GM18507 (cell line): ENCODE measurements at regions not wholly inside any gene's neighbourhood (a gene's known extent, or its start where the extent isn't known, plus 50 kb on each side); places are given as distances from the start of the nearest gene placed in this dataset.

ENCODE experiments used
- DNase-seq: peaks from one replicate; pipeline ENCODE4 v3.0.0; 2011; ENCODE audit warnings: low read depth; ENCODE audit not compliant: insufficient read length; ENCODE audit errors: extremely low spot score
- FAIRE-seq: peaks from 2 replicates; lab custom pipeline; 2011; peaks lifted over from hg19 to GRCh38; lab: Jason Lieb, UNC

- DNase-seq (no peak), FAIRE-seq (no peak)
Measured at GRCh38 chr16:79747688-79748087, 147.2 kb upstream of the MAF start.

DNA sequence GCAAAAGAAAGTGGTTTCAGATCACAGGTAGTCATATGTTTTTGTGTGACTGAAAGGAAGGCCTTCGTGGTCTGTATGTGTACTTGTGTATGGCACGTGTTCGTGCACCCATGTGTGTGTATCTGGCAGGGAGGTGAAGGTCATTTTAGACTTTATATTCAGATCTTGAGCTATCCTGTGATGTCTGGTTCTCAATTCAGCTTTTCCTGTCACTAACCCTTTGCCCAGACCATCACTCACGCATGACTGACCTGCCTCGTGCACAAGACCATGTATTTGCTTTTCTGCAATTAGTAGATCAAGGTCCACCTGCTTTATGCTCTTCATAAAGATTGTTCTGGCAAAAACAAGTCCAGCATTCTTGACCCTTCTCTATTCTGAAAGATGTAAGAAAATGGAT, 139.7 kb upstream of the MAF start:
- DNase-seq = no peak
- no peak for FAIRE-seq

DNA sequence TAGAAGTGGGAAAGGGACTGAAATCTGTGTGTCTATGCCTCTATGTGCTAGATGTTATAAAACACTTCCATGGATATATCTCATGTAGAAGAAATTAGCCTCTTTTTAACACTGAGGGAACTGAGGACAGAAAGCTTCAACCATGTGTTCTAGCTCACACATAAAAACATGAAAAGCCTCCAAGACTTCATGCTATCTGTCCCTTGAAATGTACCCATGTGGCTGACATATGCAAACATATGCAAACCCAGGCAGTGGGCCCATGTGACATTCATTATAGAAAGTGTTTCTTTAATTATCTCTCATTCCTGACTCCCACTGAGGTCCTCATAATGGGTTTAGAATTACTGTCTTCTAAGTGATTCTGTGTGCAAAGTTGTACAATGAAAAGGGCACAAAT, 134.7 kb upstream of the MAF start:
- DNase-seq = no peak
- FAIRE-seq = no peak

GRCh38 chr16:79734721-79735120, 134.2 kb upstream of the MAF start:
- FAIRE-seq (no peak), DNase-seq (no peak)

DNA sequence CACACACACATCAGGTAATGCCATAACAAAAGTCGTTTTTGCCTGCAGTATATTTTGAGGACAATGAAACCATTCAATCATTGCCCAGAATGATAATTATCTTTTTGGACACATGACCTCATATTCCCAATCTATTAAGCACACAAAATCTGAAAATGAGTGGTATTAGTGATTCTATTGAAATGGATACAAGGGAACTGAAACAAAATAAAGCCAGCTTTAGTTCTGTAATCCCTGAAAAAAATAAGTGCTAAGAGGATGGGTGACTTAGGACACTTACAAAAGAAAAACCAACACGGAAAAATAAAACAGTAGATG, 128.3 kb upstream of the MAF start:
- DNase-seq (no peak), FAIRE-seq (no peak)

DNA sequence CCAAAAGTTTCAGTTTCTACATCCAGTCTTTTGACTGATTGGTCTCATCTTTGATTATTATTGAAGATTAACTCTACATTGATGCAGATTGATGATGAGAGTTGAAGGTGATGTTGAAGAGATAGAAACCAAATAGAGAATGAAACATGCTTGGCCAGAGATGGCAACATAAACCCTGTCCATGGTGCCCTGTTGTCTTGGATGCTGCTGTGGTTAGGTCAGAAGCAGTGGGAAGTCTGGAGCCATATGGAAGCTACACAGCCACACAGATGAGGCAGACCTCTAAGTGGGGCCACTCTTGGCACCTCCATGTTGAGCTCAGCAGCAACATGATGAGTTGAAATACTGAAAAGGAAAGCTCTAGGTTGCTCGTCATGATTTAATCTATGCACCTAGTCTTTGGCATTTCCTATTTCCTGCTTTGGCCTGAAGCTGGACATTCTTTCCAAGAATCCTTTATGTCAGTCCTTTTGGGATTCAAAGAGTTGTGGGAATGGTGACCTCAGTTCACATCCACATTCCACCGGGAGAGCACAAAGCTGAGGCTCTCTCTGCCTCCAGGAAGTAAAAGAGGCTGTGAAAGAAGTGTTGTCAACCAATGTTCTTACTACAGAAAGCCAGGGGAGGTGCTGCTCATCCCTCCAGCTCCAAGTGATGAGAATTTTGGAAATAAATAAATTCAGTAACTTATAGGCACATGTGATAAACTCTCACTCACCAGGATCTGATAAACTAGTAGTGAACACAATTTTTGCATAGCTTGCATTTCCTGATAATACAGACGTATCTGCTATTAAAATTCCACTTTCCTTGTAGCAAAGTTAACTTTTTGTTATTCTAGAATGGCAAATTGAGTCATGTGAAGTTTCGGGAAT, 127.7 kb upstream of the MAF start:
- FAIRE-seq (no peak), DNase-seq (no peak)

- FAIRE-seq (no peak), DNase-seq (no peak)
Measured at GRCh38 chr16:79726902-79727301, 126.4 kb upstream of the MAF start.

- FAIRE-seq = no peak
- no peak for DNase-seq
Measured at GRCh38 chr16:79725051-79725450, 124.5 kb upstream of the MAF start.

- DNase-seq (no peak), FAIRE-seq (no peak)
Measured at GRCh38 chr16:79723583-79724168, 123.1 kb upstream of the MAF start.

- DNase-seq (no peak), FAIRE-seq (no peak)
Measured at GRCh38 chr16:79721270-79721669, 120.7 kb upstream of the MAF start.

GRCh38 chr16:79717333-79718137, 117.0 kb upstream of the MAF start:
- FAIRE-seq (no peak), DNase-seq (no peak)

DNA sequence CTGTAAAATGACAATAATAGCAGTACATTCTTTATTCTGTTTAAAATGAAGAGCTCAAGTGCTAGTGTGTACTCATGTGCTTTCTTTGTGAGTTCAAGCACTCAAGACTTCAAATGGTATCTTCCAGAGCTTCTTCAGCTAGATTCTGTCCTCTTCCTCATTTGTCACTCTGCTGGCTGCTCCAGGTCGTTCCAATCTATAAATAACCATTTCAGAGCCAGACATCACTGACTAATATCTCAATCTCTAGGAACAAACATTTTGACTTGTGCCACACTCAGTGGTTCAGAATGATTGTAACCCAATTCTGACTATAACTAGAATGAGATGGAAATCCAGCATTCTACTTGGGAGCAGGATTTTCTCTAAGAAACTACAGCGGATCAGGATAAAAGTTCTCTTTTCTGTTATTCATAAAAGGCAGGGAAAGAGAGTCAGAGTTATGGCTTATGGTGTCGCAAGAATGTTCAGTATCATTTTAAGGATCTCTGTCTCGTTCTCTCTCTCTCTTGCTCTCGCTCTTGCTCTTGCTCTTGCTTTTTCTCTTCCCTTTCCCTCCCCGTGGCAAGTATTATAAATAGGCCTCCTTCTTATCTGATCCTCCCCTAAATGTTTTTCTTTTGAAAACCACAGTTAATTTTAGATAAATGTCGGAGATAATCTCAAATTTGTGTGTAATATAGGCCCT, 116.3 kb upstream of the MAF start:
- FAIRE-seq (no peak), DNase-seq (no peak)

GRCh38 chr16:79715061-79715460, 114.5 kb upstream of the MAF start:
- DNase-seq (no peak), FAIRE-seq (no peak)

- DNase-seq (no peak), FAIRE-seq (no peak)
Measured at GRCh38 chr16:79714440-79714839, 113.9 kb upstream of the MAF start.

DNA sequence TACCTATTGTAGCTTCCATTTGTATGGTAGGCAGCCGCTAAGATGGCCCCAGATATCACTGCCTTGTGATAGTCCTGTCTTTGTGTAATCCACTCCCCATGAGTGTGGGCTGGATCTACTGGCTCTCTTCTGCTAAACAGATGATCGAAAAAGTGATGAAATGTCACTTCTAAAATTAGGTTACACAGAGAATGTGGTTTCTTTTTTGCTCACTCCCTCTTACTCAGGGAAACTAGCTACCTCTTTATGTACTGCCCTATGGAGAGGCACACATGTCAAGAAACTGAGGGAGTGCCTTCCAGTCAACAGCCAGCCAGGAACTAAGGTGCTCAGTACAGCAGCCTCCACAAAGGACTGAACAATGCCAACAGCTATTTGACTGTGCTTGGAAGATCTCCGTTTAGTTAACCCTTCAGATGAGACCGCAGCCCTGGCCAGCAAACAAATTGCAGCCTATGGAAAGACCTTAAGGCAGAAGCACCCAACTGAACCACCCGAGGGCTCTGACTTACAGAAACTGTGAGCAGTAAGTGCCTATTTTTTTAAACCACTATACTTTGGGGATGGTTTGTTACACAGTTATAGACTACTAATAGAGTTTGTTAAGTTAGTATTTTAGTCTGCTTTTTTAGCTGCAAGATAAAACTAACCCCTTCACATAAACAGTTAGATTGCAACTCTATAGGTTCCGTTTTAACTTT, 113.2 kb upstream of the MAF start:
- DNase-seq (no peak), FAIRE-seq (no peak)

DNA sequence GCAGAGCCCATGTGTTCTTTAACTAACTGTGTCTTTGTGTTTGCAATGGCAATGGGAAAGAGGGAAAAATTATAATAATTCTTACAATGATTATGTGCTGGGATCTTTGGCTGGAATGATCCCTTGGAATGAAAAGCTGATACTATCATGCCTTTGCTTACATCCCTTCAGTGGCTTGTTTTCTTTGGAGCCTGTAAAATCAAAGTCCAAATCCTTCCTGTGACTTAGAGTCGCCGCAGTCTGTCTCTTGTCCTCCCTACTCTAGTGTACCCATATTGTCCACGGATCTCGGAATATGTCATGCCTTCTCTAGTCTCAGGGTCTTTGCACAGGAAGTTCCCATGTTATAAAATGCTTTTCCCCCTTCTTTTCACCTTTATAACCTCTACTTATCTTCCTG, 111.7 kb upstream of the MAF start:
- no peak for DNase-seq
- no peak for FAIRE-seq

DNA sequence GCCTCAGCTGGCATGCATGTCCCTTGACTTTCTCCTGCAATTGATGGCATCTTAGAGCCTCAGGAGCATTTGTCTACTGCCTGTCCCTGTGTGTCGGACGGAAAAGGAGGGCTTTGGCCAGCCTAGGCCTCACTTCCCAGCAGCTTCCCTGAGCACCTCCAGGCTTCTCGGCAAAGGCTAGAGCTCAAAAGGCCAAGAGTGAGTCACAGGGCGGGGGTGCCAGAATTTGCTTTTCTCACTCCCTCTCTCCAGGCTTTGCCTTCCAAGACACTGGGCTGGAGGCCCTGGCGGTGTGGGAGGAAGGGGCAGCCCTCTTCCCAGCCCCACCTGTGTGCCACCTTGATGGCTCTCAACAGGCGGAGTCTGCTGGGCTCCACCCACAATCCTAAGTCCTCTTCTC, 107.3 kb upstream of the MAF start:
- FAIRE-seq (no peak), DNase-seq (no peak)

DNA sequence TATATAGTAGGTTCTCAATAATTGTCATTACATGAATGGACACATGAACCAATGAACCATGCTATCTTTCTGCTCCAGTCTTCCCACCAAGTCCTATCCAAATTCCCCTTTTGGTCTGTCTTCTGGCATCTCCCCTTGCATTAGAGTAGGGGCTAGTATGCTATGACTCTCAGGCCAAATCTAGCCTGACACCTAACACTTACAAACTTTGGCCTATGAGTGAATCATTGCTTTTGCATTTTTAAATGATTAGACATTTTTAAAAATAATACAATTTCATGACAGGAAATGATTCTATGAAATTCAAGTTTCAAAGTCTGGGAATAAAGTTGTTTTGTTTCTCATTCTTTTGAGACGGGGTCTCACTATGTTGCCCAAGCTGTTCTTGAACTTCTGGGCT, 102.5 kb upstream of the MAF start:
- DNase-seq (no peak), FAIRE-seq (no peak)

GRCh38 chr16:79698341-79698753, 97.8 kb upstream of the MAF start:
- FAIRE-seq = no peak
- DNase-seq = no peak
